ENCODE measurements at regions not wholly inside any gene's neighbourhood (a gene's known extent, or its start where the extent isn't known, plus 50 kb on each side); places are given as distances from the start of the nearest gene placed in this dataset.

GRCh38 chr11:45423475-45424120 lies 137.5 kb upstream of the SYT13 start:
- no peak overlapping the region for H2BK15ac ChIP-seq (ENCODE audit: low read depth, low read length)
- no peak overlapping the region for H4K91ac ChIP-seq (ENCODE audit: insufficient read depth, low read depth, low read length)
- no peak overlapping the region for H3K27ac ChIP-seq (ENCODE audit: insufficient read depth, low read length)
- H3K27me3 ChIP-seq (ENCODE audit: control insufficient read depth, insufficient read depth, low read length), result peaks cover 2% of the 10 kb centered on the region; the same call in 1 of the 2 replicates
- no peak overlapping the region for H2BK20ac ChIP-seq (ENCODE audit: low read depth, low read length)
- H3K23ac ChIP-seq (ENCODE audit: low read depth, low read length), result no peak overlapping the region
- intact Hi-C loops (cut with micrococcal nuclease), result no loop called here
- in situ Hi-C loops (cut with MboI; ENCODE audit: low sequenced_read_pairs), result no loop called here
- no peak overlapping the region for H2AK5ac ChIP-seq (ENCODE audit: low read depth, low read length)
- no peak overlapping the region for H3K56ac ChIP-seq (ENCODE audit: extremely low read depth, insufficient read depth, low read length)
- dilution Hi-C loops (cut with HindIII; ENCODE audit: low sequenced_read_pairs, unreplicated experiment), result no loop called here
- H4K20me1 ChIP-seq (ENCODE audit: insufficient read depth, low read length), result no peaks in the 10 kb centered on the region
- no peak overlapping the region for H3K4me3 ChIP-seq (ENCODE audit: insufficient read depth, low read depth, low read length)
- no peak overlapping the region for H3K4ac ChIP-seq (ENCODE audit: low read depth, low read length)
- no peak overlapping the region for H3K18ac ChIP-seq (ENCODE audit: low read depth, low read length)
- no peak overlapping the region for H2BK120ac ChIP-seq (ENCODE audit: low read depth, low read length)
- POLR2A ChIA-PET (ENCODE audit: unreplicated experiment), result no interaction called here
- WGBS, 2 experiments (ENCODE audit: extremely low coverage in 2 of 2, insufficient read length in 1 of 2), result 0% methylated on average over 1 of the region's 9 CpGs; no CpG with 5 or more reads in 1 of the 2 experiments
- H3K9me3 ChIP-seq (ENCODE audit: control insufficient read depth, insufficient read depth, low read length), result no peaks in the 10 kb centered on the region
- ATAC-seq (ENCODE audit: low read depth) (no peak), DNase-seq (no peak)
- H4K8ac ChIP-seq (ENCODE audit: low read depth in 2 of 2, low read length in 2 of 2), result no peak overlapping the region
- no peak overlapping the region for H3K4me2 ChIP-seq (ENCODE audit: low read depth, low read length)
- H3K14ac ChIP-seq (replicated peaks; ENCODE audit: low read depth, low read length), result no peak overlapping the region
- H3K9me1 ChIP-seq (ENCODE audit: insufficient read depth, low read length), result no peaks in the 10 kb centered on the region
- no peaks in the 10 kb centered on the region for H3K36me3 ChIP-seq (ENCODE audit: control insufficient read depth, insufficient read depth, low read length)
- H4K5ac ChIP-seq (ENCODE audit: low read depth, low read length), result no peak overlapping the region
- no peaks in the 10 kb centered on the region for H3K4me1 ChIP-seq (ENCODE audit: control insufficient read depth, insufficient read depth, low read length)
- CTCF ChIA-PET, result no interaction called here
- H2AK9ac ChIP-seq (replicated peaks; ENCODE audit: low read depth, low read length, poor library complexity), result no peak overlapping the region
- no peaks in the 10 kb centered on the region for H3K79me1 ChIP-seq (ENCODE audit: low read depth in 1 of 2, low read length in 2 of 2)
- H2AFZ ChIP-seq (replicated peaks; ENCODE audit: low read length, poor library complexity), result no peak overlapping the region
- no TSS peak for BruUV-seq (replicated peaks)
- TF ChIP-seq FOS (IDR thresholded peaks at IDR 0.05; ENCODE audit: low read depth, low read length) (no peak), POLR2A (IDR thresholded peaks at IDR 0.05; ENCODE audit: low read depth, low read length) (no peak), USF2 (IDR thresholded peaks at IDR 0.05; ENCODE audit: low read depth, low read length) (no peak), NFE2L2 (IDR thresholded peaks at IDR 0.05; ENCODE audit: low read depth, low read length) (no peak)
- no peak overlapping the region for H3K9ac ChIP-seq (ENCODE audit: low read depth, low read length)
- H2BK5ac ChIP-seq (ENCODE audit: low read depth, low read length, poor library complexity, severe bottlenecking), result no peak overlapping the region

All from IMR-90 (cell line).